ENCODE measurements at regions not wholly inside any gene's neighbourhood (a gene's known extent, or its start where the extent isn't known, plus 50 kb on each side); places are given as distances from the start of the nearest gene placed in this dataset.
A peak's percentile ranks its signal among the peaks of the same experiment; 100 is the strongest.

- no peaks in the 10 kb centered on the region for H3K9me3 ChIP-seq (ENCODE audit: severe bottlenecking)
- no peaks in the 10 kb centered on the region for H3K36me3 ChIP-seq
- no peaks in the 10 kb centered on the region for H3K27me3 ChIP-seq (ENCODE audit: insufficient read depth, low read depth, severe bottlenecking)
- H3K4me3 ChIP-seq (ENCODE audit: low read depth, low read length), result no peak overlapping the region
- TF ChIP-seq CTCF (IDR thresholded peaks at IDR 0.05; ENCODE audit: low read depth, low read length), result no peak
- no peak for DNase-seq
- H3K27ac ChIP-seq, result no peak overlapping the region
Measured at GRCh38 chr1:115145226-115145625, 55.9 kb upstream of the TSPAN2 start.

- DNase-seq, result no peak
- Histone ChIP-seq H3K36me3 (no peaks in the 10 kb centered on the region), H3K9me3 (ENCODE audit: severe bottlenecking) (no peaks in the 10 kb centered on the region), H3K27ac (no peak overlapping the region), H3K4me3 (ENCODE audit: low read depth, low read length) (no peak overlapping the region), H3K27me3 (ENCODE audit: insufficient read depth, low read depth, severe bottlenecking) (no peaks in the 10 kb centered on the region)
- no peak for TF ChIP-seq CTCF (IDR thresholded peaks at IDR 0.05; ENCODE audit: low read depth, low read length)
Measured at GRCh38 chr1:115144176-115144575, 54.9 kb upstream of the TSPAN2 start.

GRCh38 chr1:115142616-115143015, 53.3 kb upstream of the TSPAN2 start:
- Histone ChIP-seq H3K4me3 (ENCODE audit: low read depth, low read length) (no peak overlapping the region), H3K27me3 (ENCODE audit: insufficient read depth, low read depth, severe bottlenecking) (no peaks in the 10 kb centered on the region), H3K9me3 (ENCODE audit: severe bottlenecking) (no peaks in the 10 kb centered on the region), H3K36me3 (no peaks in the 10 kb centered on the region), H3K27ac (no peak overlapping the region)
- no peak for TF ChIP-seq CTCF (IDR thresholded peaks at IDR 0.05; ENCODE audit: low read depth, low read length)
- no peak for DNase-seq

- H3K4me3 ChIP-seq (ENCODE audit: low read depth, low read length), result no peak overlapping the region
- no peak overlapping the region for H3K27ac ChIP-seq
- TF ChIP-seq CTCF (IDR thresholded peaks at IDR 0.05; ENCODE audit: low read depth, low read length), result no peak
- H3K9me3 ChIP-seq (ENCODE audit: severe bottlenecking), result no peaks in the 10 kb centered on the region
- no peak for DNase-seq
- H3K36me3 ChIP-seq, result no peaks in the 10 kb centered on the region
- H3K27me3 ChIP-seq (ENCODE audit: insufficient read depth, low read depth, severe bottlenecking), result no peaks in the 10 kb centered on the region
Measured at GRCh38 chr1:115141145-115141454, 51.8 kb upstream of the TSPAN2 start.

- DNase-seq, result no peak
- Histone ChIP-seq H3K27me3 (ENCODE audit: insufficient read depth, low read depth, severe bottlenecking) (no peaks in the 10 kb centered on the region), H3K36me3 (no peaks in the 10 kb centered on the region), H3K4me3 (ENCODE audit: low read depth, low read length) (no peak overlapping the region), H3K9me3 (ENCODE audit: severe bottlenecking) (no peaks in the 10 kb centered on the region), H3K27ac (no peak overlapping the region)
- no peak for TF ChIP-seq CTCF (IDR thresholded peaks at IDR 0.05; ENCODE audit: low read depth, low read length)
Measured at GRCh38 chr1:115140442-115141144, 51.3 kb upstream of the TSPAN2 start.

- Histone ChIP-seq H3K4me3 (ENCODE audit: low read depth, low read length) (no peak overlapping the region), H3K27ac (peak overlapping the region; percentile 6; the same call in 1 of the 2 replicates)
Measured at GRCh38 chr1:115139381-115139780, 50.1 kb upstream of the TSPAN2 start.

More at GRCh38 chr1:115139381-115139780, 50.1 kb upstream of the TSPAN2 start:
- H3K36me3 ChIP-seq, result no peaks in the 10 kb centered on the region
- TF ChIP-seq CTCF (IDR thresholded peaks at IDR 0.05; ENCODE audit: low read depth, low read length), result no peak
- no peaks in the 10 kb centered on the region for H3K27me3 ChIP-seq (ENCODE audit: insufficient read depth, low read depth, severe bottlenecking)
- DNase-seq, result no peak
- H3K9me3 ChIP-seq (ENCODE audit: severe bottlenecking), result no peaks in the 10 kb centered on the region

All from WERI-Rb-1 (cell line).